Thoracic aorta (tissue), 2 donors: ENCODE measurements at regions not wholly inside any gene's neighbourhood (a gene's known extent, or its start where the extent isn't known, plus 50 kb on each side); places are given as distances from the start of the nearest gene placed in this dataset.

Experiments used
- ATAC-seq: fragments of 150-250 bp; one replicate; pipeline ENCODE4 v1.8.0; 2017; ENCODE audit warnings: low read depth; ENCODE audit not compliant: insufficient number of reproducible peaks, low FRiP score
- DNase-seq: peaks from one replicate; pipeline ENCODE4 v3.0.0-alpha.2; 2020; ENCODE audit warnings: low spot score
- H3K27ac ChIP-seq, 2 donors: fragments of 200-600 bp; sonication (generic); 1 replicate in 1 of 2; 2 replicates in 1 of 2; pipeline ENCODE4 v1.5.1; 2016; ENCODE audit warnings: mild to moderate bottlenecking in 2 of 2, moderate library complexity in 2 of 2
- H3K27me3 ChIP-seq: fragments of 200-600 bp; sonication (generic); replicated peaks from 2 replicates; pipeline ENCODE4 v1.6.0; 2016; ENCODE audit warnings: mild to moderate bottlenecking; ENCODE audit not compliant: insufficient read depth
- H3K36me3 ChIP-seq: fragments of 200-600 bp; sonication (generic); one replicate; pipeline ENCODE4 v1.5.1; 2016
- H3K4me1 ChIP-seq, 2 donors: fragments of 200-600 bp; sonication (generic); 1 replicate in 1 of 2; 2 replicates in 1 of 2; pipeline versions ENCODE4 v1.5.1 to v1.6.0; 2016; ENCODE audit warnings: low read depth in 2 of 2, mild to moderate bottlenecking in 1 of 2; ENCODE audit not compliant: control insufficient read depth in 1 of 2
- H3K4me3 ChIP-seq: fragments of 200-600 bp; sonication (generic); 2 replicates; pipeline ENCODE4 v1.5.1; 2016; ENCODE audit warnings: mild to moderate bottlenecking
- H3K9me3 ChIP-seq: fragments of 200-600 bp; sonication (generic); 2 replicates; pipeline ENCODE4 v1.5.1; 2016
- CTCF ChIP-seq: fragments of 200-600 bp; sonication (generic); IDR thresholded peaks from one replicate; pipeline ENCODE4 v1.5.1; 2019; ENCODE audit warnings: antibody characterized with exemption

DNA sequence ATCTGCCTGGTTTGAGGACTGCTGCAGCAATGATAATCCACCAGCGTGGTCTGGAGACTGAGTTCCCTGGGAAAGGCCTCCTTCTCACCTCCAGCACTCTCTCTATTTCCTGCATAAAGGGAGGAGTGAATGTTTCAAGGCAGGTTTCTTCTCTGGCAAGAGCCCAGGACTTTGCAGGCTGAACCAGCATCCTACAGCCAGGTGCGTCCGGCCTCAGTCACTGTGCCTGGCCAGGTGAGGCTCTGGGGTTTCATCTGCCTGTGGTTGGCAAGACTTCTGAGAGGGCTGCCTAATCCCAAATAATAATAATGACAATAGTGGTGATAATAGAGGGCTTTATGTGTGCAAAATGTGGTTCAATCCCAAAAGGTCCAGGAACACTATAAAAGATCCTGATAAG lies 269.0 kb upstream of the TBC1D5 start:
- Histone ChIP-seq H3K27me3 (no peaks in the 10 kb centered on the region), H3K27ac (no peak overlapping the region), H3K4me1 (no peaks in the 10 kb centered on the region), H3K9me3 (no peaks in the 10 kb centered on the region), H3K4me3 (no peak overlapping the region), H3K36me3 (no peaks in the 10 kb centered on the region)
- no peak for TF ChIP-seq CTCF
- DNase-seq (no peak), ATAC-seq (no peak)

- DNase-seq = no peak
Measured at GRCh38 chr3:18010001-18010400, 267.6 kb upstream of the TBC1D5 start.

DNA sequence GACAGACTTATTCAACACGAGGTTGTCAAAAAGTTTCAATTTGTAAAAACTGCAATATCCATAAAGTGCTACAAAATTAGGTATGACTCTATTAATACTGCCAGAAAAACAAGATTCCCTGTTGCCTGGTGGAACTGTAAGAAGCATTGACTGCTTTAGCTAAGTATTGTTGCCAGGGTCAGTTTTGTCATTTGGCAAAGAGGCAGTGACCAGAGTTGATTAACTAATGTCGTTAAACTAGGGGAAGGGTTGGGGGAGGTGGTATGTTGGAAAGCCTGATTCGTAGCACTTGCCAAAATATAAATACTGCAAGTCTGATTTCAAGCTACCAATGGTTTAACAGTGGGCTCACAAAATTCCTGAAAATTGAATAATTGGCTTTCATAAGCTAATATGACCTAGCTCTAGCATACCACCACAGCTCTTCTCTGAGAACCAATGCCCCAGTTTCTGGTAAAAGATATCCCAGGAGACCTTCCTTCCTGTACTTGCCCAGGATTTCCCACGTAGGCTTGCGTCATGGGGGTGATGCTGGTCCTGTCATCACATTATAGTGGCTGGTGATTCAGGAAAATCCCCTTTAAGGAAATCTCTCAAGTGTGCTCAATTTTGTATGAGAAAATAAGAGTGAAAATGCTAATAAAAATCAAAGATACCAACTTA lies 266.4 kb upstream of the TBC1D5 start:
- Histone ChIP-seq H3K9me3 (no peaks in the 10 kb centered on the region), H3K27ac (no peak overlapping the region), H3K4me1 (no peaks in the 10 kb centered on the region), H3K27me3 (no peaks in the 10 kb centered on the region), H3K36me3 (no peaks in the 10 kb centered on the region), H3K4me3 (no peak overlapping the region)
- no peak for ATAC-seq
- no peak for TF ChIP-seq CTCF
- no peak for DNase-seq

More at GRCh38 chr3:18010001-18010400, 267.6 kb upstream of the TBC1D5 start:
- H3K36me3 ChIP-seq = no peaks in the 10 kb centered on the region
- H3K4me3 ChIP-seq = no peak overlapping the region
- H3K27ac ChIP-seq = no peak overlapping the region
- no peak for TF ChIP-seq CTCF
- H3K4me1 ChIP-seq = no peaks in the 10 kb centered on the region
- no peaks in the 10 kb centered on the region for H3K27me3 ChIP-seq
- no peak for ATAC-seq
- H3K9me3 ChIP-seq = no peaks in the 10 kb centered on the region

DNA sequence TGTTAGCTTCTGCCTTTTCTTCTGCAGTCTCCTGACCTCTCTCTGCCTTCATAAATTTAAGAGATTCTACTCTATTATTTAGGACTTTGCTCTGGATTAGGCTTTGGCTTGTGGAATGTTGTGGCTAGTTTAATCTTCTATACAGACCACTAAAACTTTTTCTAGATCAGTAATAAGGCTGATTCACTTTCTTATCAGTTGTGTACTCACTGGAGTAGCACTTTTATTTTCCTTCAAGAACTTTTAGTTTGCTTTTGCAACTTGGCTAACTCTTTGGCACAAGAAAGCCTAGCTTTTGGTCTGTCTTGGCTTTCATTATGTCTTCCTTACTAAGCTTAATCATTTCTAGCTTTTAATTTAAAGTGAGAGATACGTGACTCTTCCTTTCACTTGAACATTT lies 265.5 kb upstream of the TBC1D5 start:
- TF ChIP-seq CTCF = no peak
- no peak for ATAC-seq

DNA sequence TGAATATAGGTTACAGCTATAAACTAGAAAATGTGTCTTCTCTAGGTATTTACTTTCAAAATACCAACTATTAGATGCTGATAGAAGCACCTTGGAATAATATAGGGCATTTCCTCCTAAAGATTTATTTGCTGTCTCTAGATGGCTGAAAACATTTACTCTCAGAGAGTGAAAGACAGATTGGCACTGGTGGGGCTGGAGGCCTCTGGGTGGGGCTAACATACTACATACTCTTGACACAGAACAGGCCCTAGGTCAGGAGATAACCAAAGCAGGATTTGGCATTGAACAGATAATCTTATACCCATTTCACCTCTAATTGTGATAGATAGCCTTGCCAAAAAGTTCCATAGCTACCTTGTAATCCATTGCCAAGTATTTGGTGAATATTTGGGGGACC lies 253.3 kb upstream of the TBC1D5 start:
- no peaks in the 10 kb centered on the region for H3K27me3 ChIP-seq
- no peak overlapping the region for H3K4me3 ChIP-seq
- ATAC-seq (no peak), DNase-seq (no peak)
- no peaks in the 10 kb centered on the region for H3K9me3 ChIP-seq
- H3K27ac ChIP-seq = no peak overlapping the region
- H3K4me1 ChIP-seq = no peaks in the 10 kb centered on the region
- no peak for TF ChIP-seq CTCF
- H3K36me3 ChIP-seq = no peaks in the 10 kb centered on the region

More for the DNA sequence above, 265.5 kb upstream of the TBC1D5 start:
- Histone ChIP-seq H3K27ac (no peak overlapping the region), H3K27me3 (no peaks in the 10 kb centered on the region), H3K4me1 (no peaks in the 10 kb centered on the region), H3K4me3 (no peak overlapping the region), H3K9me3 (no peaks in the 10 kb centered on the region), H3K36me3 (no peaks in the 10 kb centered on the region)
- DNase-seq = no peak
